ENCODE measurements at regions not wholly inside any gene's neighbourhood (a gene's known extent, or its start where the extent isn't known, plus 50 kb on each side); places are given as distances from the start of the nearest gene placed in this dataset.

DNA sequence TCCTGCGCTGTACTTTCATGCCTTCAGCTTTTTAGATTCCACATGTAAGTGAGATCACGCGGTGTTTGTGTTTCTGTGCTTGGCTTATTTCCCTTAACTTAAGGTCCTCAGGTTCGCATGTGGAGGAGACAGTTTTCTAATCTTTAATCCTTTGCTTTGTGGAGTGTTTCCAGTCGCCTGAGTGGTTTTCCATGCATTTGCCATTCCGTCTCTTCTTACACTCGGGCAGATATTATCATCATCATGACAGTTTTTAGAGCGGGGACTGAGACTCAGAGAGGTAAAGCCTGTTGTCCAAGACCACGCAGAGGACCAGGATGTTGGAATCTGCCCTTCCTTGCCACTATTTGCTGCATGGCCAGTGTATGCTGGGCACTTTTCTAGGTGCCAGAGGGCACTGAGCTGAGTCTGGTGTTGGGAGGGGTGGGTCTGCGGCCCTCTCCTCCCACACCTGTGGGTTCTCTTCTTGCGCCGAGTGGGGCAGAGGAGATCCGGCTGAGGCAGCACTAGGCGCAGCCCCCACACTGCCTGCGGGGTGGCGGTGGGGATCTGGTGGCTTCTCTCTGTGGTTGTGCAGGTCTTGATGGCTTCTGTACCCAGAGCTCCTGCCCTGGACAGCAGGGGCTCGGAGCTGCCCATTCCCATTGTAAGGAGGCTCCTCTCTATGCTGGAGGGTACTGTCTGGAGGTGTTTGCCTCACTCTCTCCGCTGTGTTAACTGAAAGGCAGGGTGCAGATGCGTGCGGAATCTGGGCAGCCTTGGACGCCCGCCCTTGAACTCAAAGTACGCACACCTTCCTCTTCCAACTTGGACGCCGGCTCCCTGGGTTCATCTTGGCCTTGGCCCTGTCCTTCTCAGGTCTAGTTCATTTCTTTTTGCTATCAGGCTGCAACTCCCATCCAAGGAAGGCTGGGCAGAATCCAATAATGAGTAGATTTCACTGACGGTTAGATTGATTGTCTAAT is 156.0 kb upstream of the RGMA start:
- no peak for TF ChIP-seq POLR2A (IDR thresholded peaks at IDR 0.05)
- TF ChIP-seq, protein P1, sequence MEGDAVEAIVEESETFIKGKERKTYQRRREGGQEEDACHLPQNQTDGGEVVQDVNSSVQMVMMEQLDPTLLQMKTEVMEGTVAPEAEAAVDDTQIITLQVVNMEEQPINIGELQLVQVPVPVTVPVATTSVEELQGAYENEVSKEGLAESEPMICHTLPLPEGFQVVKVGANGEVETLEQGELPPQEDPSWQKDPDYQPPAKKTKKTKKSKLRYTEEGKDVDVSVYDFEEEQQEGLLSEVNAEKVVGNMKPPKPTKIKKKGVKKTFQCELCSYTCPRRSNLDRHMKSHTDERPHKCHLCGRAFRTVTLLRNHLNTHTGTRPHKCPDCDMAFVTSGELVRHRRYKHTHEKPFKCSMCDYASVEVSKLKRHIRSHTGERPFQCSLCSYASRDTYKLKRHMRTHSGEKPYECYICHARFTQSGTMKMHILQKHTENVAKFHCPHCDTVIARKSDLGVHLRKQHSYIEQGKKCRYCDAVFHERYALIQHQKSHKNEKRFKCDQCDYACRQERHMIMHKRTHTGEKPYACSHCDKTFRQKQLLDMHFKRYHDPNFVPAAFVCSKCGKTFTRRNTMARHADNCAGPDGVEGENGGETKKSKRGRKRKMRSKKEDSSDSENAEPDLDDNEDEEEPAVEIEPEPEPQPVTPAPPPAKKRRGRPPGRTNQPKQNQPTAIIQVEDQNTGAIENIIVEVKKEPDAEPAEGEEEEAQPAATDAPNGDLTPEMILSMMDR (IDR thresholded peaks at IDR 0.05), result no peak
- no peak overlapping the region for H3K4me3 ChIP-seq
- DNase-seq, result no peak
- intact Hi-C loops (cut with DNase I; ENCODE audit: low total_unique reads), result no loop called here
- H3K36me3 ChIP-seq, result no peaks in the 10 kb centered on the region
- H3K9me3 ChIP-seq, result no peaks in the 10 kb centered on the region
- H3K27me3 ChIP-seq, result no peaks in the 10 kb centered on the region
- no peak overlapping the region for H3K27ac ChIP-seq
- H3K4me1 ChIP-seq, result no peaks in the 10 kb centered on the region

DNA sequence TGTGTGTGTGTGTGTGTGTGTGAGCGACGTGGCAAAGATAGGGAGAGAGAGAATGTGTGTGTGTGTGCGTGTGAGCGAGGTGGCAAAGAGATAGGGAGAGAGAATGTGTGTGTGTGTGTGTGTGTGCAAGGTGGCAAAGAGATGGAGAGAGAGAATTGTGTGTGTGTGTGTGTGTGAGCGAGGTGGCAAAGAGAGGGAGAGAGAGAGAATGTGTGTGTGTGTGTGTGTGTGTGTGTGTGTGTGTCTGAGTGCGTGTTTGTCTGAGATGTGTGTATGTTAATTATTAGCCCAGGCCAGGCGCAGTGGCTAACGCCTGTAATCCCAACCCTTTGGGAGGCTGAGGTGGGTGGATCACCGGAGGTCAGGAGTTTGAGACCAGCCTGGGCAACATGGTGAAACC is 154.6 kb upstream of the RGMA start:
- H3K9me3 ChIP-seq, result no peaks in the 10 kb centered on the region
- no peak for DNase-seq
- H3K4me3 ChIP-seq, result no peak overlapping the region
- no peak for TF ChIP-seq POLR2A (IDR thresholded peaks at IDR 0.05)
- TF ChIP-seq, protein P1 (IDR thresholded peaks at IDR 0.05), result no peak
- H3K4me1 ChIP-seq, result no peaks in the 10 kb centered on the region
- no peak overlapping the region for H3K27ac ChIP-seq
- intact Hi-C loops (cut with DNase I; ENCODE audit: low total_unique reads), result no loop called here
- no peaks in the 10 kb centered on the region for H3K36me3 ChIP-seq
- H3K27me3 ChIP-seq, result no peaks in the 10 kb centered on the region

DNA sequence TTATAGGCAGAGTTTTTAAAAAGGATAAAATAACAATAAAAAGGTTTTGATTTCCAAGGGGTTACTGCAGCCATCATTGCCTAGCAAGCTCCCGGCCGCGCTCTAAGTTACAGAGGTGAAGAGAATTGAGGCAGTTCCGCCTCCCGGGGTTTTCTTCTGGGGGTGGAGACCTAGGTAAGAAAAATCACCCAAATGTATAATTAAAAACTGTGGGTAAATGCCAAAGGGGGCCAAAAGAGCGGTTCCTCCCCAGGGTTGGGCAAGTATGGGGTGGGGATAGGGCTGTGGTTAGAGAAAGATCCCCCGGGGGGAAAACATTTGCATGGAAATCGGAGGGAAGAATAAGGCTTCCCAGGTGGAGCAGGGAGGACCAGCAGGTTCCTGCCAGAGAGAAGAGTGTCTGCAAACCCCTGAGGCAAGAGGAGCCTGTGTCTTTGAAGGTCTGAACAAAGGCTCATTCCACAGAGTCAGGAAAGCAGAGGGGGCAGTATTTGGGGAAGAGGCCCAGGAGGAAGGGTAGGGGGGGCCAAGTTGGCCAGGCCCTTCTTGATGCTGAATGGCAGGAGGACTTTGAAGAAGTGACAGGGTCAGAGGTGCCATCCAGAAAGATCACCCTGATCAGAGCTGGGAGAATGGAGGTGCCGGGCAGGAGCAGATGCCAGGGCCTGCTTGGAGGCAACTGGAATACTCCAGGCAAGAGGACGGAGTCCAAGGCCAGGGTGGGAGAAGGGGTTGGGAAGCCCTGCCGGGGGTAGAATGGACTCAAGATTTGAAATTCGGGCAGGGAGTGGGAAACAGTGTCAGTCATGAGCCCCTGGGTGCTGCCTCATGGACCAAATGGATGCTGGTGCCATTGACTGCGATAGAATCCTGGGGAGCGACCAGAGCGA is 152.9 kb upstream of the RGMA start:
- Histone ChIP-seq H3K4me3 (no peak overlapping the region), H3K4me1 (no peaks in the 10 kb centered on the region), H3K27me3 (no peaks in the 10 kb centered on the region), H3K36me3 (no peaks in the 10 kb centered on the region), H3K9me3 (no peaks in the 10 kb centered on the region), H3K27ac (no peak overlapping the region)
- TF ChIP-seq, protein P1 (IDR thresholded peaks at IDR 0.05), result no peak
- TF ChIP-seq POLR2A (IDR thresholded peaks at IDR 0.05), result no peak
- intact Hi-C loops (cut with DNase I; ENCODE audit: low total_unique reads), result no loop called here
- DNase-seq, result no peak

DNA sequence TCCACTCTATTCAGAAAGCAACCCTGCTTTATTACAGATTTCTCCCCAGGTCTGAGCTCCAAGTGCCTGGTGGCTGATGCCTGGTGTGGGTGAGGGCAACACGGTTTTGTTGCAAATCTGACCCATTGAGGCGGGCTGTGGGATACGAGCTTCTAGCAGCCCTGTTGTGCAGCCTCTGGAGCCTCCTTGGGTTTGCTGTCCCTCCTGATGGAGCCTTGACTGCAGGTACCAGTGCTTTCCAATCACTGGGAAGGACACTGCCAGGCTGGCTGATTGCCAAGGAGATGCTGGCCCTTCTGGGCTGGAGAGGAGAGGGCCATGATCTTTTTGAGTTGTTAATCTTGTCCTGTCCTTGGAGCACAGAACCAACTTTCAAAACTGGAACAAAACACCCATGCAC is 151.0 kb upstream of the RGMA start:
- Histone ChIP-seq H3K36me3 (no peaks in the 10 kb centered on the region), H3K27ac (no peak overlapping the region), H3K9me3 (no peaks in the 10 kb centered on the region), H3K27me3 (no peaks in the 10 kb centered on the region), H3K4me3 (no peak overlapping the region), H3K4me1 (no peaks in the 10 kb centered on the region)
- TF ChIP-seq, protein P1 (IDR thresholded peaks at IDR 0.05), result no peak
- TF ChIP-seq POLR2A (IDR thresholded peaks at IDR 0.05), result no peak
- no peak for DNase-seq
- intact Hi-C loops (cut with DNase I; ENCODE audit: low total_unique reads), result no loop called here

DNA sequence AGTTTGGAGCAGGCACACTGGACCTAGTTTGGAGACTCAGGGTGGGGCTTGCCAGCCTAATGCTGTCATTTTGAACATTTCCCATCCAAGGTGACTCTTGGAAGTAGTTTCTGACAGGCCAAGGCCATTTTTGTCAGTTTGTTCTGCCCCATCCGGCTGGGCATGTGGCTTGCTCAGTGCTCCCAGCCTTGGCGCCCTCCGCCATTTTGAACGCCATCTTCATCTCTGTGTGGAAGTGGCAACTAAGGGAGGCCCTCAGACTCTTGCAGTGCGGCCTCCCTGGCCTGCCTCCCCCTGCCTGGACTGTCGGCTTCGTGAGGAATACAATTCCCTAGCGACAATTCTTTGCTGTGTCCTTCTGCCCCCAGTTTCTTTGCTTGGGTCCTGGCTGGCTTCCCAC is 150.6 kb upstream of the RGMA start:
- H3K9me3 ChIP-seq, result no peaks in the 10 kb centered on the region
- H3K27ac ChIP-seq, result no peak overlapping the region
- H3K27me3 ChIP-seq, result no peaks in the 10 kb centered on the region
- DNase-seq, result no peak
- H3K4me1 ChIP-seq, result no peaks in the 10 kb centered on the region
- intact Hi-C loops (cut with DNase I; ENCODE audit: low total_unique reads), result no loop called here
- H3K4me3 ChIP-seq, result no peak overlapping the region
- no peaks in the 10 kb centered on the region for H3K36me3 ChIP-seq
- no peak for TF ChIP-seq POLR2A (IDR thresholded peaks at IDR 0.05)
- TF ChIP-seq, protein P1 (IDR thresholded peaks at IDR 0.05), result no peak

Measured in uterus (tissue), 3 donors.